RWPE2 (cell line): ENCODE measurements at regions not wholly inside any gene's neighbourhood (a gene's known extent, or its start where the extent isn't known, plus 50 kb on each side); places are given as distances from the start of the nearest gene placed in this dataset.

Experiments used
- ATAC-seq: fragments of 200-7000 bp; cut with Tn5 transposase; 3 replicates; pipeline ENCODE4 v1.9.1; 2021; ENCODE audit warnings: low read depth
- DNase-seq: peaks from one replicate; pipeline ENCODE4 v3.0.0-alpha.2; 2020; ENCODE audit warnings: low spot score
- H3K27ac ChIP-seq: fragments of 450-650 bp; 2 replicates; pipeline ENCODE4 v1.5.1; 2017; ENCODE audit warnings: mild to moderate bottlenecking; ENCODE audit not compliant: poor library complexity, severe bottlenecking
- H3K27me3 ChIP-seq: fragments of 250-450 bp; sonication (Bioruptor Pico); 2 replicates; pipeline ENCODE4 v1.5.1; 2021; ENCODE audit warnings: mild to moderate bottlenecking, moderate library complexity; ENCODE audit not compliant: insufficient read depth, poor library complexity, severe bottlenecking
- H3K36me3 ChIP-seq: fragments of 250-450 bp; sonication (Bioruptor Pico); 2 replicates; pipeline ENCODE4 v1.5.1; 2020; ENCODE audit warnings: low read depth, mild to moderate bottlenecking, moderate library complexity
- H3K4me1 ChIP-seq: fragments of 250-450 bp; sonication (Bioruptor Pico); 2 replicates; pipeline ENCODE4 v1.5.1; 2021; ENCODE audit warnings: mild to moderate bottlenecking, moderate library complexity; ENCODE audit not compliant: insufficient read depth, poor library complexity, severe bottlenecking
- H3K4me3 ChIP-seq: fragments of 250-450 bp; sonication (Bioruptor Pico); 2 replicates; pipeline ENCODE4 v1.5.1; 2021; ENCODE audit warnings: mild to moderate bottlenecking, moderate library complexity; ENCODE audit not compliant: severe bottlenecking
- H3K9me3 ChIP-seq: fragments of 250-450 bp; sonication (Bioruptor Pico); 2 replicates; pipeline ENCODE4 v1.5.1; 2021; ENCODE audit warnings: mild to moderate bottlenecking, moderate library complexity; ENCODE audit not compliant: severe bottlenecking
- TF ChIP-seq, protein P1 (sequence below): fragments of 450-650 bp; IDR thresholded peaks from one replicate; pipeline ENCODE4 v1.5.1; 2017; ENCODE audit warnings: mild to moderate bottlenecking, moderate library complexity; ENCODE audit not compliant: poor library complexity, severe bottlenecking

DNA sequence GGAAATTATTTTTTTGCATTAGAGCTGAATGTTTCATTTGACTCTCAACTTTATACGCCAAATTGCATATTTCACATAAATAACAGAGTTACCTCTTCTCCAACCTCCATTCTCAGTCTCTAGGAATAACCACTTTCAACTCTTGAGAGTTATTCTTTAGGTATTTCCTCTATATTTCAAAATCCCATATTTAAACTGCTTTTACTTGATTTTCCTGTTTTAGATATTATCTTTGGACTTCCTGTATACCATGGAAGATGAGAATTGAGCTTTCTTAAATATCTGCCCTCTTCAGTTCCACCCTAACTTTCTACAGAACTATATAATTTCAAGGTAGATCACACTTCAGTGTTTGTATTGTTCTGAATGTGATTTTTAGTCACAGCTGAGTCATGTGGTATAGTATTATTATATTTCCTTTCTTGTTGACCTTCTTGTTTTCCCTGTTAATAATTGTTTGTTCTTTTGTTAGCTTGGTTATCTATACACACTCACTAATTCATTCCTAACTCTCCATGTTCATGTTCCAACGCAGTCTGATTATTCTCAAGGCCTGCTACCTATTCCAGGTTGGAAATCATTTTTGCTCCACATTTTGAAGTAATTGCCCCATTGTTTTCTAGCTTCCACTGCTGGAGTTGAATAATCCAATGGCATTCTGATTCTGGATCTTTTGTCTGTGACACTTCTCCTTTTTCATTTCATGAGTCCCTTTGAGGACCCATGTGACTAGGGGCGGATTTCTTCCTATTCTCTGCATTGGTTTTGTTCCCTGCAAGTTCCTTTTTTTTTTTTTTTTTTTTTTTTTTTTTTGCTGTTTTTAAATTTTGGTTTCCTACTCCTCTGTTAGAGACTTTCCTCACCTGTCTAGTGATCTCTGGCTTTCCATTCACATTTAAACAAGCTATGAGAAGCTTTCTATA is 156.8 kb upstream of the RBMS1 start:
- Histone ChIP-seq H3K27ac (peak overlapping the region; percentile 89), H3K27me3 (no peaks in the 10 kb centered on the region), H3K36me3 (no peaks in the 10 kb centered on the region), H3K4me1 (peaks cover 44% of the 10 kb centered on the region), H3K4me3 (no peak overlapping the region), H3K9me3 (no peaks in the 10 kb centered on the region)
- ATAC-seq (peak; percentile 11; the same call in 1 of the 3 replicates), DNase-seq (no peak)
- TF ChIP-seq, protein P1, sequence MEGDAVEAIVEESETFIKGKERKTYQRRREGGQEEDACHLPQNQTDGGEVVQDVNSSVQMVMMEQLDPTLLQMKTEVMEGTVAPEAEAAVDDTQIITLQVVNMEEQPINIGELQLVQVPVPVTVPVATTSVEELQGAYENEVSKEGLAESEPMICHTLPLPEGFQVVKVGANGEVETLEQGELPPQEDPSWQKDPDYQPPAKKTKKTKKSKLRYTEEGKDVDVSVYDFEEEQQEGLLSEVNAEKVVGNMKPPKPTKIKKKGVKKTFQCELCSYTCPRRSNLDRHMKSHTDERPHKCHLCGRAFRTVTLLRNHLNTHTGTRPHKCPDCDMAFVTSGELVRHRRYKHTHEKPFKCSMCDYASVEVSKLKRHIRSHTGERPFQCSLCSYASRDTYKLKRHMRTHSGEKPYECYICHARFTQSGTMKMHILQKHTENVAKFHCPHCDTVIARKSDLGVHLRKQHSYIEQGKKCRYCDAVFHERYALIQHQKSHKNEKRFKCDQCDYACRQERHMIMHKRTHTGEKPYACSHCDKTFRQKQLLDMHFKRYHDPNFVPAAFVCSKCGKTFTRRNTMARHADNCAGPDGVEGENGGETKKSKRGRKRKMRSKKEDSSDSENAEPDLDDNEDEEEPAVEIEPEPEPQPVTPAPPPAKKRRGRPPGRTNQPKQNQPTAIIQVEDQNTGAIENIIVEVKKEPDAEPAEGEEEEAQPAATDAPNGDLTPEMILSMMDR: no peak

DNA sequence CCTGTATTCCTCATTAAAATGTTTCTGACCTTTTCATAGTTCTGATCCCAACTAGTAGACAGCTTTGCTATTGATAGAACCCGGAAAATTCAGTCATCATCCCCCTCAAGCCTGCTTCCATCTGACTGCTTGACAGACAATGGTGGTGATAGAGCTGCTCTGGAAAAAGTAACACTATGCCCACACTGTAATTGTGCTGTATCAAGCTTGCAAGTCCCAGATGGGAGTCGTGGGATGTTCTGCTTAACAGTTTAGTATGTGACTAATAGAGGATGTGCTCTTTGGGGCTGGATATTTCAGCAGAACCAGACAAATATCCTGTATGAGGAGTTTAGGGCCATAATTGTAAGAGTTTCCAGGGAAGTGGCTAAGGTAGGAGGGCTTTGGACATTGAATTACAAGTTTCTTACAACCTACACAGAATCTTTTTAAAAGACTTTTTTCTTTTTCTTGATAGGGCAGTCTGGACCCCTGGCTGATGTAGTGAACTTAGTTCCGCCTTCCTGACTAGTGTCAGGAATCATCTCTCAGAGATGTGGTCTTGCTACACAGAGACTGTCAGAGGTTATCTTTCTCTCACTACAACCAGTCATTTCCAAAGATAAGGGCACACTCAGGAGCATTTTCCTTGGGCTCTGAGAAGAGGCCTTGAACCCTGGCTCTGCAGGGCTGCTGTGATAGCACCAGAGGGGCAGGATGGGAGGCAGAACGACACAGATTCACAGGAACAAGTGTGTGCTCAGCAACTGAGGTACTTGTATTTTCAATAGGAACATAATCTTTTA is 158.0 kb upstream of the RBMS1 start:
- H3K27ac ChIP-seq: peak overlapping the region; percentile 89
- ATAC-seq: no peak

GRCh38 chr2:160652236-160652635 is 158.6 kb upstream of the RBMS1 start:
- peaks cover 29% of the 10 kb centered on the region for H3K4me1 ChIP-seq
- H3K4me3 ChIP-seq: no peak overlapping the region
- peak; percentile 37; the same call in 1 of the 3 replicates for ATAC-seq
- TF ChIP-seq, protein P1: no peak
- no peaks in the 10 kb centered on the region for H3K36me3 ChIP-seq
- H3K9me3 ChIP-seq: no peaks in the 10 kb centered on the region
- H3K27me3 ChIP-seq: no peaks in the 10 kb centered on the region
- H3K27ac ChIP-seq: no peak overlapping the region
- no peak for DNase-seq

More for the DNA sequence above, 158.0 kb upstream of the RBMS1 start:
- no peak for DNase-seq
- no peaks in the 10 kb centered on the region for H3K27me3 ChIP-seq
- TF ChIP-seq, protein P1: no peak
- H3K4me3 ChIP-seq: no peak overlapping the region
- H3K36me3 ChIP-seq: no peaks in the 10 kb centered on the region
- no peaks in the 10 kb centered on the region for H3K9me3 ChIP-seq
- H3K4me1 ChIP-seq: peaks cover 33% of the 10 kb centered on the region

DNA sequence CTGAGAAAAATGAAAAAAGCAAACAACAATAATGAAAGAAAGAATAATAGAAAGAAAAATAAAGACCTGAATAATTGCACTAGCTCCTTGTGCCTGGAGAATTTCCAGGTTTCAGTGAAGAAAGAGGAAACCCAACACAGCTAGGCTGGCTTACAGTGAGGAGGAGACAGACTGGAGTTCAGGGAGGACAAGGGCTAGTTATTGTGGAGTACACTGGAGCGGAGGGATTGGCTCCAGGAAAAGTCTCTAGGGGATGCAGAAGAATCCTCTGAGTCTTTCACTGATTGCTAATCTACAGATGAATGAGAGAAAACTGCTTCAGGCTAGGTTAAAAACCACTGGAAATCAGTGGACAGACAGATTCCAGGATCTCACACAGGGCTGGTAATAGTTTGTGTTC is 163.6 kb upstream of the RBMS1 start:
- no peaks in the 10 kb centered on the region for H3K36me3 ChIP-seq
- TF ChIP-seq, protein P1: no peak
- H3K27me3 ChIP-seq: no peaks in the 10 kb centered on the region
- H3K4me3 ChIP-seq: no peak overlapping the region
- H3K4me1 ChIP-seq: peaks cover 6% of the 10 kb centered on the region
- H3K9me3 ChIP-seq: peaks cover 3% of the 10 kb centered on the region
- ATAC-seq: no peak
- no peak overlapping the region for H3K27ac ChIP-seq
- no peak for DNase-seq
